ENCODE measurements at regions not wholly inside any gene's neighbourhood (a gene's known extent, or its start where the extent isn't known, plus 50 kb on each side); places are given as distances from the start of the nearest gene placed in this dataset.

DNA sequence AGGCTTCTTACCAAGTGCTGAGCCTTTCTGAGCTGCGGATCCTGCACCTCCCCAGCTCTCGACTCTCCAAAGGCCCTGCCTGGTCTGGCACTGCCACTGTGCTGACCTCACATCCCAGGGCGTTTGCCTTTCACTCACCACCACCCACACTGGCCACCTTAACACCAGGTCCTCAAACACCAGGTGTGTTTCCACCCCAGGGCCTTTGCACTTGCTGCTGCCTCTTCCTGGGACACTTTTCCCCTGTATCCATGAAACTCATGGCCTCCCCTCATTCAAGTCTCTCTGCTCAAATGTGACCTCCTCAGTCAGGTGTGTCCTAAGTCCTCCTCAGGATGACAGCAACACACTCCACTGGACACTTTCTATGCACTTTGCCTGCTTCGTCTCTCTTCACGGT is 51.4 kb upstream of the ANO1 start:
- no peak overlapping the region for H3K27ac ChIP-seq (ENCODE audit: low read length, poor library complexity, severe bottlenecking)
- H3K4me1 ChIP-seq (ENCODE audit: control insufficient read depth, insufficient read depth, low read depth, low read length) = peaks cover 2% of the 10 kb centered on the region
- H3K9ac ChIP-seq (ENCODE audit: low read length) = no peak overlapping the region
- no peak overlapping the region for H2BK120ac ChIP-seq (ENCODE audit: low read depth, low read length)
- 86% methylated on average over 3 of the region's 5 CpGs for WGBS
- H3K23ac ChIP-seq (ENCODE audit: low read length in 2 of 2) = no peak overlapping the region
- no peak overlapping the region for H2AFZ ChIP-seq (ENCODE audit: low read depth, low read length)
- H3K9me3 ChIP-seq (ENCODE audit: control insufficient read depth, low read length) = no peaks in the 10 kb centered on the region
- DNase-seq = no peak
- no peaks in the 10 kb centered on the region for H3K36me3 ChIP-seq (ENCODE audit: control insufficient read depth in 1 of 2, insufficient read depth in 2 of 2, low read depth in 1 of 2, low read length in 2 of 2)
- H4K8ac ChIP-seq (ENCODE audit: low read length) = no peak overlapping the region
- H3K18ac ChIP-seq (ENCODE audit: low read depth in 1 of 2, low read length in 2 of 2) = no peak overlapping the region
- H3K4ac ChIP-seq (ENCODE audit: low read depth in 1 of 2, low read length in 2 of 2) = no peak overlapping the region
- no peak overlapping the region for H2AK5ac ChIP-seq (ENCODE audit: low read length, severe bottlenecking)
- peaks cover 4 to 23% of the 10 kb centered on the region in 2 experiments for H3K27me3 ChIP-seq (ENCODE audit: control insufficient read depth in 1 of 2, insufficient read depth in 1 of 2, low read length in 2 of 2)
- no peak overlapping the region for H3K14ac ChIP-seq (ENCODE audit: low read length in 2 of 2)
- no peak overlapping the region for H3K4me2 ChIP-seq (ENCODE audit: low read length, poor library complexity, severe bottlenecking)
- no peak overlapping the region for H2BK12ac ChIP-seq (ENCODE audit: low read length in 2 of 2)
- no peaks in the 10 kb centered on the region for H3K79me1 ChIP-seq (replicated peaks; ENCODE audit: low read length, poor library complexity, severe bottlenecking)
- no peak overlapping the region for H3K4me3 ChIP-seq (ENCODE audit: insufficient read depth in 1 of 2, low read depth in 1 of 2, low read length in 2 of 2)
- H2BK15ac ChIP-seq (ENCODE audit: low read depth, poor library complexity, severe bottlenecking) = no peak overlapping the region
- no peak overlapping the region for H4K91ac ChIP-seq (ENCODE audit: low read length)
- H2BK5ac ChIP-seq (ENCODE audit: low read depth, low read length, poor library complexity, severe bottlenecking) = no peak overlapping the region

DNA sequence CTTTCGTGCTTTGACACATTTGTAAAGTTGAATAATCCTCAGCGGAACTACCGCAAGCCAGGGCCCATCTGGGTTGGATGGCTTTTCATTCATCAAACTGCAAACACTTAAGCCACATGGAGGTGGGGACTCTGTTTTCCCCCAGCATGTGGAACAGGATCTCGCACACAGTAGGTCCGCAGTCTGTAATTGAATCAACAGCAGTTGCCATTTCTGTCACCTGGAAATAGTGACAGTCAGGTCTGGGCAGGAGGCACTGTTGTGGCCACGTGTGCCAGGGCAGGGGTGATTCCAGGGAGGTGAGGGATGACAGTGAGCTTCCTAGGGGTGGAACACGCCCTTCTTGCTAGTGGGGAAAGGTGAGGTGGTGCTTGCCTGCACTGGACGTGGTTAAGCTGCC is 50.7 kb upstream of the ANO1 start:
- H3K27me3 ChIP-seq (ENCODE audit: control insufficient read depth in 1 of 2, insufficient read depth in 1 of 2, low read length in 2 of 2) = peaks cover 7 to 27% of the 10 kb centered on the region in 2 experiments
- no peak overlapping the region for H2BK15ac ChIP-seq (ENCODE audit: low read depth, poor library complexity, severe bottlenecking)
- H3K4me3 ChIP-seq (ENCODE audit: insufficient read depth in 1 of 2, low read depth in 1 of 2, low read length in 2 of 2) = no peak overlapping the region
- 84% methylated on average over 8 of the region's 8 CpGs for WGBS
- H4K91ac ChIP-seq (ENCODE audit: low read length) = no peak overlapping the region
- no peak for DNase-seq
- no peak overlapping the region for H2BK5ac ChIP-seq (ENCODE audit: low read depth, low read length, poor library complexity, severe bottlenecking)
- H3K9ac ChIP-seq (ENCODE audit: low read length) = no peak overlapping the region
- H3K14ac ChIP-seq (ENCODE audit: low read length in 2 of 2) = peak overlapping the region in 1 of 2 experiments; percentile 11
- H3K79me1 ChIP-seq (replicated peaks; ENCODE audit: low read length, poor library complexity, severe bottlenecking) = no peaks in the 10 kb centered on the region
- no peak overlapping the region for H2BK120ac ChIP-seq (ENCODE audit: low read depth, low read length)
- no peaks in the 10 kb centered on the region for H3K36me3 ChIP-seq (ENCODE audit: control insufficient read depth in 1 of 2, insufficient read depth in 2 of 2, low read depth in 1 of 2, low read length in 2 of 2)
- no peak overlapping the region for H3K23ac ChIP-seq (ENCODE audit: low read length in 2 of 2)
- H3K27ac ChIP-seq (ENCODE audit: low read length, poor library complexity, severe bottlenecking) = no peak overlapping the region
- H3K4me2 ChIP-seq (ENCODE audit: low read length, poor library complexity, severe bottlenecking) = no peak overlapping the region
- no peak overlapping the region for H3K4ac ChIP-seq (ENCODE audit: low read depth in 1 of 2, low read length in 2 of 2)
- H2AK5ac ChIP-seq (ENCODE audit: low read length, severe bottlenecking) = no peak overlapping the region
- no peak overlapping the region for H2AFZ ChIP-seq (ENCODE audit: low read depth, low read length)
- H4K8ac ChIP-seq (ENCODE audit: low read length) = no peak overlapping the region
- H3K18ac ChIP-seq (ENCODE audit: low read depth in 1 of 2, low read length in 2 of 2) = no peak overlapping the region
- H3K9me3 ChIP-seq (ENCODE audit: control insufficient read depth, low read length) = no peaks in the 10 kb centered on the region
- no peak overlapping the region for H2BK12ac ChIP-seq (ENCODE audit: low read length in 2 of 2)
- H3K4me1 ChIP-seq (ENCODE audit: control insufficient read depth, insufficient read depth, low read depth, low read length) = peaks cover 2% of the 10 kb centered on the region

DNA sequence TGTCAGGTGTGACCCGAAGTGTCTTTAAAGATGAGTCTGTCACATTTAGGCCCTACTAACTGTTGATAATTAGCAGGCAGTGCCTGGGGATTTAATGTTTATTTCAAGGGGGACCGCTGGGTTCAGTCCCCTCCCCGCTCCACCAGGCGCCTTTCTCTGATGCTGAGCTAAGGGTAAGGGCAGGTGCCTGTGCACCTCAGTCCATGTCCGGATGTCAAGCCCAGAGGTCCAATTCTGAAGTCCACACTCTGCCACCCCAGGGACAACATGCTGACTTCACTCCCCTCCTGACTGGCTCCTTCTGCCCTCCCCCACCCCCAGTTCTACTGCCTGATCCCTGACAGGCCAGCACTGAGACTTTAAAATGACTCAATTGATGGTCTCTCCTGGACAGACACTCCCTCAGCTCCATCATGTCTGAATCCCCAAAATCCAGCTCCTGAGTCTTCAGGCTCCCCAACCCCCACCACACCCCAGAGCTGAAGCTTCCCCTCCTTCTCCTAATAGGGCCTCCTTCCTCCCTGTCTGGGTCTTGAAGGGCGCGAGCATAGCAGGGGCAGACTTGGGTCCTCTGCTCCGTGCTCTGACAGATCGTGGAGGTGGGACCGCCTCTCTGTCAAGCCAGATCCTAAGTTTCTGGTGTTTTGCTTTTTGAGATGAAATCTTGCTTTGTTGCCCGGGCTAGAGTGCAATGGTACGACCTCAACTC is 49.8 kb upstream of the ANO1 start:
- Histone ChIP-seq H3K79me1 (replicated peaks; ENCODE audit: low read length, poor library complexity, severe bottlenecking) (no peaks in the 10 kb centered on the region), H3K18ac (ENCODE audit: low read depth in 1 of 2, low read length in 2 of 2) (no peak overlapping the region), H2AK5ac (ENCODE audit: low read length, severe bottlenecking) (no peak overlapping the region), H4K8ac (ENCODE audit: low read length) (no peak overlapping the region), H2AFZ (ENCODE audit: low read depth, low read length) (no peak overlapping the region), H3K4me2 (ENCODE audit: low read length, poor library complexity, severe bottlenecking) (no peak overlapping the region), H3K36me3 (ENCODE audit: control insufficient read depth in 1 of 2, insufficient read depth in 2 of 2, low read depth in 1 of 2, low read length in 2 of 2) (no peaks in the 10 kb centered on the region), H4K91ac (ENCODE audit: low read length) (no peak overlapping the region), H3K23ac (ENCODE audit: low read length in 2 of 2) (no peak overlapping the region), H3K4ac (ENCODE audit: low read depth in 1 of 2, low read length in 2 of 2) (no peak overlapping the region), H2BK5ac (ENCODE audit: low read depth, low read length, poor library complexity, severe bottlenecking) (no peak overlapping the region), H2BK15ac (ENCODE audit: low read depth, poor library complexity, severe bottlenecking) (no peak overlapping the region), H3K9me3 (ENCODE audit: control insufficient read depth, low read length) (no peaks in the 10 kb centered on the region), H2BK12ac (ENCODE audit: low read length in 2 of 2) (peak overlapping the region in 1 of 2 experiments; percentile 16), H3K9ac (ENCODE audit: low read length) (no peak overlapping the region), H3K4me3 (ENCODE audit: insufficient read depth in 1 of 2, low read depth in 1 of 2, low read length in 2 of 2) (no peak overlapping the region), H2BK120ac (ENCODE audit: low read depth, low read length) (no peak overlapping the region), H3K27me3 (ENCODE audit: control insufficient read depth in 1 of 2, insufficient read depth in 1 of 2, low read length in 2 of 2) (peaks cover 13 to 30% of the 10 kb centered on the region in 2 experiments), H3K4me1 (ENCODE audit: control insufficient read depth, insufficient read depth, low read depth, low read length) (peaks cover 2% of the 10 kb centered on the region), H3K14ac (ENCODE audit: low read length in 2 of 2) (no peak overlapping the region), H3K27ac (ENCODE audit: low read length, poor library complexity, severe bottlenecking) (no peak overlapping the region)
- DNase-seq = no peak
- 80% methylated on average over 12 of the region's 12 CpGs for WGBS
